Activated CD8-positive, alpha-beta memory T cell treated with anti-CD3 and anti-CD28 coated beads, Interleukin-2, amount 10 ng/mL, durations not matched to agents 7 days and 5 days (primary cell): ENCODE measurements at regions not wholly inside any gene's neighbourhood (a gene's known extent, or its start where the extent isn't known, plus 50 kb on each side); places are given as distances from the start of the nearest gene placed in this dataset.

Source experiments
- ATAC-seq: fragments of 150-1000 bp; cut with Tn5 transposase; one replicate; pipeline ENCODE4 v1.10.0; 2021; ENCODE audit warnings: moderate library complexity
- CTCF ChIA-PET: fragments of 350-600 bp; sonication (Branson Sonifier 250); formaldehyde crosslinking; loops from one replicate; lab custom pipeline; 2021; ENCODE audit warnings: antibody characterized with exemption; lab: Charles Lee
- DNase-seq: peaks from one replicate; pipeline ENCODE4 v3.0.0-alpha.2; 2020
- H3K27ac Mint-ChIP-seq: one replicate; pipeline ENCODE4 v1.8.0; 2021; ENCODE audit warnings: mild to moderate bottlenecking, mixed read lengths
- H3K27me3 Mint-ChIP-seq: one replicate; pipeline ENCODE4 v1.8.0; 2021; ENCODE audit warnings: mixed read lengths
- H3K36me3 Mint-ChIP-seq: one replicate; pipeline ENCODE4 v1.8.0; 2021; ENCODE audit warnings: mild to moderate bottlenecking, mixed read lengths
- H3K4me1 Mint-ChIP-seq: one replicate; pipeline ENCODE4 v1.8.0; 2021; ENCODE audit warnings: mixed read lengths
- H3K4me3 Mint-ChIP-seq: one replicate; pipeline ENCODE4 v1.8.0; 2021; ENCODE audit warnings: mild to moderate bottlenecking, moderate library complexity, mixed read lengths
- H3K9me3 Mint-ChIP-seq: one replicate; pipeline ENCODE4 v1.8.0; 2022; ENCODE audit warnings: low read depth, mixed read lengths

DNA sequence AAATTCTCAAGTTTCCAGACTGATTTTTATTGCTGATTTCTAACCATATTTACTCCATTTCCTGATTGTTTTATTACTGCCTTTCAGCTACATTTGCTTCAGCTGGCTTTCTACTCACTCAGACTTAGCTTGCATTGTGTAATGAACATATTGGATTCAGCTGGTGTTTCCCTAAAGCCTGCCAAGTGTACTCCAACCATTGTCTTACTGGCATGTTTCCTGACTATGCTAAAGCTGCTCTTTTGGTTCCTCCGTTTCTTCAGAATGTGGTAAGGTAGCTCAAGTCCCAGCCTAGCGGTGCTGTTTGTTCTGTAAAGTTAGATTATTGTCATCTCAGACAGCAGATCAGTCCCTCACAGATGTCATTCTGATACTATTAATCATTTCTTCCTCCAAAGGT, 53.1 kb upstream of the GLRA2 start:
- no peak overlapping the region for H3K27ac Mint-ChIP-seq
- no peaks in the 10 kb centered on the region for H3K9me3 Mint-ChIP-seq
- DNase-seq (no peak), ATAC-seq (no peak)
- H3K4me1 Mint-ChIP-seq = no peaks in the 10 kb centered on the region
- no peak overlapping the region for H3K4me3 Mint-ChIP-seq
- no peaks in the 10 kb centered on the region for H3K36me3 Mint-ChIP-seq
- H3K27me3 Mint-ChIP-seq = peaks cover 5% of the 10 kb centered on the region
- CTCF ChIA-PET = no interaction called here

DNA sequence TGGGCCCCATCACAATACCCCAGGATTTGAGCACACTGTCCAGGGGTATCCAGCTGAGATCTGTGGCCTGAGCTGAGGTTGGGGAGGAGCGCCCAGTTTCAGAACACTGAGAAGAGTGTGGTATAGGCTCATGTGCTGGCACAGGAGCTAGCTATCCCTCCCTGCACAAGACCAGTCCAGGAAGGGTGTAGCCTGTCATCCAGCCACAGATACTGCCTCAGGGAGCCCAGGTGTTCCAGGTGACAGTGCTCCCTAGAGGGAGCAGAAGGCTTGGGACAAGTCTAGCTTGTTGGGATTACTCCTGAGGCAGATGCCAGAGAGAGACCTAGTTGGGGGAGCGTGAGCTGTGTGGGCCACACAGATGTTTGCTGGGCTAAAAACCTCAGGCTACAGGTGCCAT, 79.6 kb upstream of the GLRA2 start:
- CTCF ChIA-PET = no interaction called here
- ATAC-seq = no peak
- no peaks in the 10 kb centered on the region for H3K4me1 Mint-ChIP-seq
- DNase-seq = no peak
- H3K27ac Mint-ChIP-seq = no peak overlapping the region
- H3K9me3 Mint-ChIP-seq = no peaks in the 10 kb centered on the region
- H3K36me3 Mint-ChIP-seq = no peaks in the 10 kb centered on the region
- no peak overlapping the region for H3K4me3 Mint-ChIP-seq
- no peaks in the 10 kb centered on the region for H3K27me3 Mint-ChIP-seq

DNA sequence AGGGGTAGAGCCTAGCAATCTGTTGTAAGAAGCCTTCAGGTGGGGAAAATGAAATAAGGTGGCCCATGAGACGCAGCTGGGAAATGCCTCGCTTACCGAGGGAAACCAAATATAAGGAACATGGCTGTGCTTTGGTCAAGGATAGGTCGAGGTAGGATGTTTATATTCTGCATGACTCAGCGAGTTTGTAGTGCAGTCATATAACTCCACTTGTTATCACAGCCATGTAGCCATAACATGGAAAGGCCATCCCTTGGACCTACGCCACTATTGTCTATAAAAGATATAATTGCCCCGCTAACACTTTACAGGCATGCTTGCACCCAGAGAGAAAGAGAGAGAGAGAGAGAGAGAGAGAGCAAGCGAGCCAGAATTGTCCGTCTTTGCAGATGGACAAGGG, 80.9 kb upstream of the GLRA2 start:
- Mint-ChIP-seq H3K36me3 (no peaks in the 10 kb centered on the region), H3K4me1 (no peaks in the 10 kb centered on the region), H3K9me3 (no peaks in the 10 kb centered on the region), H3K4me3 (no peak overlapping the region), H3K27me3 (no peaks in the 10 kb centered on the region), H3K27ac (no peak overlapping the region)
- DNase-seq = no peak
- CTCF ChIA-PET = no interaction called here
- no peak for ATAC-seq

DNA sequence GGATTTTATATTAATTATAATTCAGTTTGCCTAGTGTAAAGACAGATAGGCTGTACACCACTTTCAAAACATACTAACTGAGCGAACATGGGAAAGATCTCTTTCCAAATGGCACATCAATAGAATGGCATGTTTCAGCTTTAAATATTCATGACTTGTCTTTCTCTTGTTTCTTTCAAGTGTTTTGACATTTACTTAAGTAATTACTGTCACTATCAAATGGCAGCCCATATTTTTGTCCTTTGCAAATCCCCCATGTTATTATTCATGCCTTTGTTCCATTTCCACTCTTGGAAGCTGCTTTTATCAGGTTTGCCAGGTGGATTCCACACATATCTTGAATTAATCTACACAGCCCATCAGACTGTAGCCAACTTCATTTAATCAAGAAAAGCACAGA, 89.2 kb upstream of the GLRA2 start:
- no peaks in the 10 kb centered on the region for H3K36me3 Mint-ChIP-seq

DNA sequence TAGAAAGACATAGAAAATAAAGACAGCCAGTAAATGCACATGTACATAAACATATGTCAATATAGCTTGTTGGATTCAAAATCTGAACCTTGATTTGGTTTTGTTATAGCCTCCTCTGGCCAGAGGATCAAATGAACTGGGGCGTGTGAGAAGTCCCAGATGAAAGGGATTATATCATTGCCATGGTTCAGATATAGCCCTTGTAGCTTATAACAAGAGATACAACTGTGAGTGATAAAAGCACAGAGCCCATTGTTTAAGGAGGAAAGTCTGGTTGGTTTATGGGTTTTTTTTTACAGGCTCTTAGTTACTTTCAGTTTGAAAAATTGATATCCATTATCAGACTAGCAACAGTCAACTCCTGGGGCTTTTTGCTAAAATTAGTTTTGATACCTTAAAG, 101.7 kb upstream of the GLRA2 start:
- no peaks in the 10 kb centered on the region for H3K9me3 Mint-ChIP-seq
- no peaks in the 10 kb centered on the region for H3K36me3 Mint-ChIP-seq
- no peaks in the 10 kb centered on the region for H3K27me3 Mint-ChIP-seq
- no peaks in the 10 kb centered on the region for H3K4me1 Mint-ChIP-seq
- no peak overlapping the region for H3K27ac Mint-ChIP-seq
- H3K4me3 Mint-ChIP-seq = no peak overlapping the region
- CTCF ChIA-PET = no interaction called here
- no peak for ATAC-seq
- DNase-seq = no peak

More for the DNA sequence above, 89.2 kb upstream of the GLRA2 start:
- Mint-ChIP-seq H3K27me3 (no peaks in the 10 kb centered on the region), H3K4me3 (no peak overlapping the region), H3K4me1 (no peaks in the 10 kb centered on the region), H3K9me3 (no peaks in the 10 kb centered on the region), H3K27ac (no peak overlapping the region)
- no peak for ATAC-seq
- no peak for DNase-seq
- CTCF ChIA-PET = no interaction called here

DNA sequence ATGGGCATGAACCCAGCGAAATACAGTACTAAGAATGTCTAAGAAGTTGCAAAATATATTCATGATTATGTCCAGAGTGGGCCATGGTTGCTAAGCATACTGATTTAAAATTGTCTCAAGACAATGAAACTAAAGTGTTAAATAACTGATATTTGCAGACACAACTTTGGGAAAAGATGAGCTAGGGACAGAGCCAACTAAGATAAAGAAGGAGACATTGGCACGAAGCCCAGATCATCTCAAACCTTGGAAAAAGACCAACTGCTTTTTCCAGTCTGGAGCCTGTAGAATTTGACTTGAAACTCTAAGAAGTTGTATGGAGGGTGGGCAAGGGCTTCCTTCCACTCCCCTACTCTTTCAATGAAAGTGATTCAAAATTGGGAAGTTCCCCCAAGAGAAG, 108.5 kb upstream of the GLRA2 start:
- H3K27ac Mint-ChIP-seq = no peak overlapping the region
- H3K27me3 Mint-ChIP-seq = no peaks in the 10 kb centered on the region
- no peak overlapping the region for H3K4me3 Mint-ChIP-seq
- H3K4me1 Mint-ChIP-seq = no peaks in the 10 kb centered on the region
- no peaks in the 10 kb centered on the region for H3K9me3 Mint-ChIP-seq
- DNase-seq (no peak), ATAC-seq (no peak)
- CTCF ChIA-PET = no interaction called here
- no peaks in the 10 kb centered on the region for H3K36me3 Mint-ChIP-seq

DNA sequence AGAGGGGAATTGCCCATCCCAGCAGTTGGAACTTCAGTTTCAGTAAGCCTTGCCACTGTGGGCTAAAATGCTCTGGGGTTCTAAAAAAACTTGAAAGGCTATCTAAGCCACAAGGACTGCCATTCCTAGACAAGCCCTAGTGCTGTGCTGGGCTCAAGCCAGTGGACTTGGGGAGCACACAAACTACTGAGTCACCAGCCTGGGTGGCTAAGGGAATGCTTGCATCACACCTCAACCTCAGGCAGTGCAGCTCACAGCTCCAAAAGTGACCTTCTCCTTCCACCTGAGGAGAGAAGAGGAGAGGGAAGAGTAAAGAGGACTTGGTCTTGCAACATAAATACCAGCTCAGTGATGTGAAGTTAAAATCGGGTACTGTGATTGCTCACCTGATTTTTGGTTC, 116.7 kb upstream of the GLRA2 start:
- Mint-ChIP-seq H3K36me3 (no peaks in the 10 kb centered on the region), H3K27me3 (no peaks in the 10 kb centered on the region), H3K4me3 (no peak overlapping the region), H3K4me1 (no peaks in the 10 kb centered on the region), H3K9me3 (peaks cover 2% of the 10 kb centered on the region), H3K27ac (no peak overlapping the region)
- CTCF ChIA-PET = no interaction called here
- no peak for ATAC-seq
- no peak for DNase-seq

DNA sequence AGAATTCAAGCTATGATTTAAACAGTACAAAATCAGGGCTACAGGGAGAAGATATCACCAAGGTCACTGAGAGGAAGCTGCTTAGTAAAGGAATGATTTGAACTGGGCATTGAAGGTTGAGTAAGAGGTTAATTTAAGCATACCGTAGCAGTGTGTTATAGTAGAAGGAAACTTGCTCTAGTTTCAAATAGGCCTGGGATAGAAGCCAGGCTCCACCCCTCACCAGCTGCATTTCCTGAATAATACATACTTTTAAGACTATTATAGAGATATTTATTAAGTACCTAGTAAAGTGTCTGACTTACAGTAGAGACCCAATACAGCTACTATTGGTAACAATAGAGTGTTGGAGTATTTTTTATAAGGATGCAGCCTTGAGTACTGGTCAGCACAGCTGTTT, 118.0 kb upstream of the GLRA2 start:
- ATAC-seq (no peak), DNase-seq (no peak)
- CTCF ChIA-PET = no interaction called here
- Mint-ChIP-seq H3K4me3 (no peak overlapping the region), H3K27me3 (no peaks in the 10 kb centered on the region), H3K27ac (no peak overlapping the region), H3K4me1 (no peaks in the 10 kb centered on the region), H3K9me3 (peaks cover 2% of the 10 kb centered on the region), H3K36me3 (no peaks in the 10 kb centered on the region)

DNA sequence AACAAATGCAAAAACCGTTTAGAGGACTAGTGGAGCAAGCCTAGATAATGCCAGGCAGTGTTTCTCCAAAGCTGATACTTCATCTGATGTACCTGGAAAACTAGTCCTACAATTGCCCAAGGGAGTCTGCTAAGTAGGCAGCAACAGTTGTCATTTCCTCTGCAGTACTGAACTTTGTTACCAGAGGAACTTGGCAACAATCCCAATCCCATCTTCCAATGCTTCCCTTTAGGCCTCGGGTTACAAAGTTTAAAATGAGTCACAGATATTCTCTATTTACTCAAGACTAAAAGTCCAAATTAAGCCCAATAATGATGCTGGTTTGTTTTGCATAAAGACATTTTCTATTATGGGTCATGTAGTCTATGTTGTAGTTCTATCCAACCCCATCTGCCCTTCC, 120.0 kb upstream of the GLRA2 start:
- Mint-ChIP-seq H3K27me3 (no peaks in the 10 kb centered on the region), H3K4me3 (no peak overlapping the region), H3K4me1 (no peaks in the 10 kb centered on the region), H3K27ac (no peak overlapping the region), H3K9me3 (peaks cover 2% of the 10 kb centered on the region), H3K36me3 (no peaks in the 10 kb centered on the region)
- DNase-seq = no peak
- CTCF ChIA-PET = no interaction called here
- no peak for ATAC-seq

DNA sequence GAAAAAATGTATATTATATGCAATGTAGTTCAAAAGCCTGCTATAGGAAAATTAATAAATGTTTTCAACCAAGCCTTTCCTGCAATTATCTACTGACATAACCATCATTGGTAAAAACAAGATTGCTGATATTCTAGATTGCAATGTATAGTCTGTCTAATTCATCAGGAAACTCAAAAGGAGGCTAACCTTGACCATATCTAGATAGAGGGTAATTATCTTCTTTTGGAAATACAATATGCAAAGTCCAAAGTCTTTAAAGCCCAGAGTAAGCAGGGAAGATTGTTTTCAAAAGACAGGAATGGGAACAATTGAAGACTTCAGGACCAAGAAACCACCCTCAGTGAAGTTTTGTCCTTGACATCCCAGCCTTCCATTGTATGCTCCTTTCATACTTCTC, 123.1 kb upstream of the GLRA2 start:
- ATAC-seq (no peak), DNase-seq (no peak)
- H3K4me3 Mint-ChIP-seq = no peak overlapping the region
- H3K27ac Mint-ChIP-seq = no peak overlapping the region
- CTCF ChIA-PET = no interaction called here
- H3K27me3 Mint-ChIP-seq = no peaks in the 10 kb centered on the region
- H3K9me3 Mint-ChIP-seq = no peaks in the 10 kb centered on the region
- no peaks in the 10 kb centered on the region for H3K4me1 Mint-ChIP-seq
- H3K36me3 Mint-ChIP-seq = no peaks in the 10 kb centered on the region

DNA sequence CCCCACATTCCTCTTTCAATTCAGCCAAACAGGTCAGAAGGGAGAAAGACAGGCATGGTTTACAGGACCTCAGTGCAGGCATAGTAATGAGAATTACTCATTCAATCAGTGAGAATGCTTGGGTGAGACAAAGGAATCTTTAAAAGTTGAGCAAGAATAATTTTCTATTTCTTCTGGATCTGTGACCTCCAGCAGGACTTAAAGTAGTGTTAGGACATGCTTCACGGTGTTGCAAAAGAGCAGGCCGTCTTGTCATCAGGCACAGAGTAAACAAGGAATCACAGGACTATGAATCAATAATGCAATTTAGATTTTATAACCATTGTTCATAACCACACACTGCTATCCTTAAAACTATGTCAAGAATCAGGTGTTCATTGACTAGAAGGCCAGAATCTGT, 130.6 kb upstream of the GLRA2 start:
- H3K27me3 Mint-ChIP-seq = no peaks in the 10 kb centered on the region
- CTCF ChIA-PET = no interaction called here
- DNase-seq (no peak), ATAC-seq (no peak)
- H3K9me3 Mint-ChIP-seq = no peaks in the 10 kb centered on the region
- no peak overlapping the region for H3K4me3 Mint-ChIP-seq
- H3K27ac Mint-ChIP-seq = no peak overlapping the region
- no peaks in the 10 kb centered on the region for H3K4me1 Mint-ChIP-seq
- no peaks in the 10 kb centered on the region for H3K36me3 Mint-ChIP-seq

DNA sequence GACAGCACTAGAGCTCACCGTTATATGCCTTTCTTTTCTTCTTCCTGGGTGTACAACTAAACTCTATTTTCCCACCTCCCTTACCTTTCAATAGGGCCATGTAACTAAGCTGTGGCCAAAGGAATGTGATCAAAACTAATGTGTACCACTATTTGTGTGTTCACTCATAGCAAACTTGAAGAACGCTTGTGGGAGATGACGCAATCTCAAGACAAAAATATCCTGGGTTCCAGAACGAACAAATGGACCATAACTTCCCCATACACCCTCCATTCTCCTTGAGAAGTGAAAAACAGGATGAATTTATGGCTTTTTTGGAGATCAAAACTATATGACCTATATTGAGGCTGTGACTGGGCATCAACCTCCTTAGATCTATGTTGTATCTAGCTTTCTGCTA, 139.7 kb upstream of the GLRA2 start:
- CTCF ChIA-PET = no interaction called here
- no peak for ATAC-seq
- no peaks in the 10 kb centered on the region for H3K36me3 Mint-ChIP-seq
- H3K4me1 Mint-ChIP-seq = no peaks in the 10 kb centered on the region
- no peak overlapping the region for H3K4me3 Mint-ChIP-seq
- H3K27ac Mint-ChIP-seq = no peak overlapping the region
- H3K9me3 Mint-ChIP-seq = no peaks in the 10 kb centered on the region
- no peaks in the 10 kb centered on the region for H3K27me3 Mint-ChIP-seq
- no peak for DNase-seq

DNA sequence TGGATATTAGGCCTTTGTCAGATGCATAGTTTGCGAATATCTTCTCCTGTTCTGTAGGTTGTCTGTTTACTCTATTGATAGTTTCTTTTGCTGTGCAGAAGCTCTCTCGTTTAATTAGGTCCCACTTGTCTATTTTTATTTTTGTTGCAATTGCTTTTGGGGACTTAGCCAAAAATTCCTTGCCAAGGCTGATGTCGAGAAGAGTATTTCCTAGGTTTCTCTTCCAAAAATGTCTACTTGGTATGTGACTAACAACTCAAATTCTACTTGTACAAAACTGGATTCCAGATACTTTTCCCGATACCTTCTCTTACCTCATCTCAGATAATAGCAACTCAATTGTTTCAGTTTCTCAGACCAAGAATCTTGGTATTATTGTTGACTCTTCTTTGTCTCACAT, 142.4 kb upstream of the GLRA2 start:
- Mint-ChIP-seq H3K36me3 (no peaks in the 10 kb centered on the region), H3K27ac (no peak overlapping the region), H3K4me3 (no peak overlapping the region), H3K9me3 (no peaks in the 10 kb centered on the region), H3K27me3 (no peaks in the 10 kb centered on the region), H3K4me1 (no peaks in the 10 kb centered on the region)
- ATAC-seq (no peak), DNase-seq (no peak)
- CTCF ChIA-PET = no interaction called here

DNA sequence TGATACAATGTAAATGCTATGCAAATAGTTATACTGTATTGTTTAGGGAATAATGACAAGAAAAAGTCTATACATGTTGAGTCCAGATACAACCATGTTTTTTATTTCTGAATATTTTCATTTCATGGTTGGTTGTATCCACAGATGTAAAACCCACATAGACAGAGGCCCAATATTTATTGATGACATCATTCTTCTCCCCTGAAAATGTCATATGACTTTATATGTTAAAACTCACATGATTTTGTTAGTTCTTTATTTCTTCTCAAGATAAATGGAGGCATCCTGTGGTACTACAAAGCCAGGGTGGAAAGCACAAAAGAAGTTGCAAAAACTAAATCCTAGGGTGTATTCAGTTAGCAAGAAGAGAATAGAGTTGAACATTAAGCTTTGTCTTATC, 149.3 kb upstream of the GLRA2 start:
- no peaks in the 10 kb centered on the region for H3K36me3 Mint-ChIP-seq
- CTCF ChIA-PET = no interaction called here
- DNase-seq (no peak), ATAC-seq (no peak)
- no peak overlapping the region for H3K4me3 Mint-ChIP-seq
- no peak overlapping the region for H3K27ac Mint-ChIP-seq
- no peaks in the 10 kb centered on the region for H3K4me1 Mint-ChIP-seq
- no peaks in the 10 kb centered on the region for H3K27me3 Mint-ChIP-seq
- H3K9me3 Mint-ChIP-seq = no peaks in the 10 kb centered on the region

DNA sequence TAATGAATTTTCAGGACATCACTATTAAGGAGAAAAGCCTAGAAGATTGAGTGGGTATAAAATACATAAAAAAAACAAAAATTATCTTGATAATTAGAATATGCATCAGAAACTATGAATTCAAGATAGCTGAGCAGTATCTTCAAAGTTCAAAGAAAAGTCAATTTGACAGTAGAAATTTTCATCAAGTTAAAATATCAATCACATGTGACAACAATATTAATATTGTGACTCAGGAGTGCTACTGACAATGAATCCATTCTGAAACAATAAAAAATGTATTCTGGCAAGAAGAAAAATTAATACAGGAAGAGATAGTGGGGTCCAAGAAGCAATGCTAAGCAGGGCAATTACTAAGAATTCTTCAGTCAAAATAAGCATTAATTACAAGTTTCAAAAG, 151.9 kb upstream of the GLRA2 start:
- no peaks in the 10 kb centered on the region for H3K4me1 Mint-ChIP-seq
- DNase-seq (no peak), ATAC-seq (no peak)
- no peak overlapping the region for H3K27ac Mint-ChIP-seq
- H3K27me3 Mint-ChIP-seq = no peaks in the 10 kb centered on the region
- no peak overlapping the region for H3K4me3 Mint-ChIP-seq
- H3K36me3 Mint-ChIP-seq = no peaks in the 10 kb centered on the region
- no peaks in the 10 kb centered on the region for H3K9me3 Mint-ChIP-seq
- CTCF ChIA-PET = no interaction called here
